AG04450 (cell line): ENCODE measurements at regions not wholly inside any gene's neighbourhood (a gene's known extent, or its start where the extent isn't known, plus 50 kb on each side); places are given as distances from the start of the nearest gene placed in this dataset.

Experiments
- CTCF ChIA-PET: fragments of 300-600, 350-600 bp; formaldehyde crosslinking; extraction: SDS; loops from one replicate; lab custom pipeline; 2022; ENCODE audit warnings: antibody characterized with exemption, inconsistent platforms; lab: Charles Lee
- POLR2A ChIA-PET: fragments of 350-600 bp; formaldehyde crosslinking; extraction: SDS; loops from one replicate; lab custom pipeline; 2021; ENCODE audit warnings: antibody characterized with exemption, inconsistent platforms; lab: Yijun Ruan, JAX
- DNase-seq: peaks from one replicate; pipeline ENCODE4 v3.0.0-alpha.2; 2011; ENCODE audit warnings: low read depth, low spot score
- H3K27ac ChIP-seq: one replicate; pipeline ENCODE4 v1.5.1; 2012; ENCODE audit warnings: low read depth, low read length, control low read depth
- H3K27me3 ChIP-seq: one replicate; pipeline ENCODE4 v1.6.0; 2012; ENCODE audit warnings: low read length; ENCODE audit not compliant: control insufficient read depth, insufficient read depth
- H3K4me3 ChIP-seq: 2 replicates; pipeline ENCODE4 v1.5.1; 2011; ENCODE audit warnings: mild to moderate bottlenecking, low read depth, low read length, control low read depth
- H3K9me3 ChIP-seq: 2 replicates; pipeline ENCODE4 v1.5.1; 2012; ENCODE audit warnings: low read length; ENCODE audit not compliant: control insufficient read depth, insufficient read depth
- CTCF ChIP-seq: IDR thresholded peaks from 2 replicates; pipeline ENCODE4 v1.5.1; 2011; ENCODE audit warnings: low read depth, low read length, control low read depth, inconsistent platforms

GRCh38 chr11:15865212-15865987, 490.9 kb downstream of the SOX6 start:
- H3K9me3 ChIP-seq, result no peaks in the 10 kb centered on the region
- DNase-seq, result no peak
- POLR2A ChIA-PET, result no interaction called here
- CTCF ChIA-PET, result no interaction called here
- H3K27me3 ChIP-seq, result peaks cover 5% of the 10 kb centered on the region
- no peak for TF ChIP-seq CTCF
- H3K4me3 ChIP-seq, result no peak overlapping the region
- no peak overlapping the region for H3K27ac ChIP-seq

DNA sequence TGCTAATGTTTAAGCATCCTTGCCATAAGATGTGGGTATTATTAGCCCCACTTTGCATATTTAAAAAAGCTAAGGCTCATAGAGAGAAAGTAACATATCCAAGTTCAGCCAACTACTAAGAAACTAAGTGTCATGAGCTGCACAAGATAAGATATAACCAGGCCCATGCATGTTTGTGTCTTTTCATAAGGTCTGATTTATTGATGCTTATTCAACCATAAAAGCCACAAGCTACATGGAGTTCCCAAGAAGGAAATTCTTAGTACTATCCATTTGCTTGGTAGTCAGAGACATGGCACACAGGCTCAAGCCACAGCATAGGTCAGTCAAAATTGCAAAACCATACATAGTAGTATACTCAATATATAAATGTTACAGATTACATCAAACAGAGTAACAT, 488.5 kb downstream of the SOX6 start:
- POLR2A ChIA-PET, result no interaction called here
- Histone ChIP-seq H3K27me3 (peaks cover 2% of the 10 kb centered on the region), H3K27ac (no peak overlapping the region), H3K9me3 (no peaks in the 10 kb centered on the region), H3K4me3 (no peak overlapping the region)
- no peak for TF ChIP-seq CTCF
- CTCF ChIA-PET, result no interaction called here
- DNase-seq, result no peak

- Histone ChIP-seq H3K27me3 (peaks cover 2% of the 10 kb centered on the region), H3K9me3 (no peaks in the 10 kb centered on the region), H3K4me3 (no peak overlapping the region), H3K27ac (no peak overlapping the region)
- CTCF ChIA-PET, result interaction anchor here (0.6 kb wide), 1 partner anchor 97 kb away, joined by 3 read pairs; no protein-coding TSS in a partner anchor
- DNase-seq, result no peak
- TF ChIP-seq CTCF, result no peak
- POLR2A ChIA-PET, result interaction anchor here (0.6 kb wide), 1 partner anchor 10 kb away, joined by 7 read pairs; no protein-coding TSS in a partner anchor
Observed at GRCh38 chr11:15870911-15871310, 485.4 kb downstream of the SOX6 start.

DNA sequence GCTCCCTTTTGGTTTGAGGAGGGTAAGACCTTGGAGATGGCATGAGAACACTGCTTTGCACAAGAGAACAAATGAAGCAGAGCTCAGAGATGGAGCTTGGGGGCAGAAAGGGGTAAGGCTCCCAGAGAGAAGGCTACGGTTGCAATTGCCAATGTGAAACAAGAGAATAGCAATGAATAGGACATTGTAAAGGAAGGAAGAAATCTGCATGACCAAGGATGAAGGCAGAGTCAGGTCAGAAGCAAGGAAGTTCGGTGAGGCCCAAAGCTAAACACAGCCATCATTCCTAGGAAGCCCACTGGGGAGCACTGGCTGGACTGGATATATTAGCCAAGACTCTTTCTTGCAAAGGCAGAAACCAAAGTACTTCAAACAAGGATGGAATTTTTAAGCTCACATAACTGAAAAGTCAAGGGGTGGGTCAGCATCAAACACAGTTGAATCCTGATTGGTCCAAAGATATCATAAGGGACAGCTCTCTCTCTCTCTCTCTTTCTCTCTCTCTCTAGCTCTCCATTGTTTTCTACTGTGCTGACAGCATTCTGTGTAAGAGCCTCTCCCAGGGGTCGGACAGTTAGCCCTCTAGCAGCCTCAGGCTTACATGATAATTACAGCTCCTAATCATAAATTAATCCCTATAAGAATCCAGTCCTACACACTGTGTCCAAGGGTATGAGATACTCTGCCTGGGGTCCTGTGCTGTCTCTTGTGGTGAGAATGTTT, 484.3 kb downstream of the SOX6 start:
- no peak overlapping the region for H3K4me3 ChIP-seq
- ChIA-PET POLR2A (no interaction called here), CTCF (interaction anchor here (0.7 kb wide), 1 partner anchor 1571 kb away, joined by 4 read pairs; no protein-coding TSS in a partner anchor)
- H3K27me3 ChIP-seq, result no peaks in the 10 kb centered on the region
- no peak for TF ChIP-seq CTCF
- H3K27ac ChIP-seq, result no peak overlapping the region
- no peaks in the 10 kb centered on the region for H3K9me3 ChIP-seq
- no peak for DNase-seq

GRCh38 chr11:15873501-15873900, 482.8 kb downstream of the SOX6 start:
- Histone ChIP-seq H3K9me3 (no peaks in the 10 kb centered on the region), H3K27ac (no peak overlapping the region), H3K4me3 (no peak overlapping the region), H3K27me3 (no peaks in the 10 kb centered on the region)
- TF ChIP-seq CTCF, result no peak
- POLR2A ChIA-PET, result no interaction called here
- DNase-seq, result no peak
- CTCF ChIA-PET, result no interaction called here
